Mucosa of descending colon (tissue), 3 donors: ENCODE measurements at regions not wholly inside any gene's neighbourhood (a gene's known extent, or its start where the extent isn't known, plus 50 kb on each side); places are given as distances from the start of the nearest gene placed in this dataset.
"Not testable (repeated sequence)": the region's sequence is repeated elsewhere in the genome, so short reads cannot be mapped to it uniquely, and the experiment has no call there.

Experiments used
- ATAC-seq: fragments of 200-7000 bp; cut with Tn5 transposase; one replicate; pipeline ENCODE4 v1.9.1; 2020; ENCODE audit warnings: mild to moderate bottlenecking, moderate library complexity
- DNase-seq, 3 donors: peaks; one replicate each; pipeline ENCODE4 v3.0.0-alpha.2; 2020
- H3K36me3 ChIP-seq: fragments of 200-600 bp; one replicate; pipeline ENCODE4 v1.8.0; 2021; ENCODE audit warnings: low read depth, mild to moderate bottlenecking
- H3K4me1 ChIP-seq: fragments of 200-600 bp; one replicate; pipeline ENCODE4 v1.8.0; 2021; ENCODE audit warnings: low read depth, mild to moderate bottlenecking
- H3K4me3 ChIP-seq: fragments of 200-600 bp; one replicate; pipeline ENCODE4 v1.8.0; 2021; ENCODE audit warnings: mild to moderate bottlenecking
- H3K9me3 ChIP-seq: fragments of 200-600 bp; one replicate; pipeline ENCODE4 v1.8.0; 2021; ENCODE audit warnings: mild to moderate bottlenecking
- intact Hi-C, 2 donors: fragments of 100-400 bp; cut with DNase I in 1 of 2; cut with micrococcal nuclease in 1 of 2; formaldehyde crosslinking; loops; one replicate each; pipeline versions ENCODE4 v1.11.0 to v1.11.1; 2022; cut with DNase I, micrococcal nuclease
- TF ChIP-seq, protein P1 (sequence below): fragments of 200-600 bp; IDR thresholded peaks from one replicate; pipeline ENCODE4 v1.8.0; 2022; ENCODE audit warnings: antibody characterized with exemption, mild to moderate bottlenecking
- donor health status: DM: no; HTN: no; CAD: no; lungs with moderate emphysema.
- donor health status: DM: no; HTN: no; CAD: no.
- donor health status: DM: no; HTN: yes; CAD: no.

DNA sequence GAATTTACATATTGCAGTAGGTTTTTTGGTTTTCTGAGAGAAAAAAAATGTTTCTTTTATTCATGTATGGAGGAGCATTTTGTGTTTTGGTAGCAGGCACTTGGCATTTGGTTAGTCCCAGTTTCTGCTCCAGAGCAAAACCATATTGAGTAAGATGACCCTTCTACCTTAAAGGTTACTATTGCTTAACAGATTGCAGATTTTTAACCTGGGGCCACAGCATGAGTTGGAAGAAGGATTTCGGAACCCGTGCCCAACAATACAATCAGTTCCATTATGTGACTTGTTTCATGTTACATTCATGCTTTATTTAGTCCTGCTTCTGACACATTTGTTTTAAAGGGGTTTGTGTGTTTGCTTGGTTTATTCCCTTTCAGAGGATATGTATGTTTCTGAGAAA is 496.3 kb downstream of the TFAP2B start:
- intact Hi-C loops, result no loop called here
- Histone ChIP-seq H3K4me1 (no peaks in the 10 kb centered on the region), H3K4me3 (no peak overlapping the region), H3K9me3 (no peaks in the 10 kb centered on the region), H3K36me3 (no peaks in the 10 kb centered on the region)
- TF ChIP-seq, protein P1, sequence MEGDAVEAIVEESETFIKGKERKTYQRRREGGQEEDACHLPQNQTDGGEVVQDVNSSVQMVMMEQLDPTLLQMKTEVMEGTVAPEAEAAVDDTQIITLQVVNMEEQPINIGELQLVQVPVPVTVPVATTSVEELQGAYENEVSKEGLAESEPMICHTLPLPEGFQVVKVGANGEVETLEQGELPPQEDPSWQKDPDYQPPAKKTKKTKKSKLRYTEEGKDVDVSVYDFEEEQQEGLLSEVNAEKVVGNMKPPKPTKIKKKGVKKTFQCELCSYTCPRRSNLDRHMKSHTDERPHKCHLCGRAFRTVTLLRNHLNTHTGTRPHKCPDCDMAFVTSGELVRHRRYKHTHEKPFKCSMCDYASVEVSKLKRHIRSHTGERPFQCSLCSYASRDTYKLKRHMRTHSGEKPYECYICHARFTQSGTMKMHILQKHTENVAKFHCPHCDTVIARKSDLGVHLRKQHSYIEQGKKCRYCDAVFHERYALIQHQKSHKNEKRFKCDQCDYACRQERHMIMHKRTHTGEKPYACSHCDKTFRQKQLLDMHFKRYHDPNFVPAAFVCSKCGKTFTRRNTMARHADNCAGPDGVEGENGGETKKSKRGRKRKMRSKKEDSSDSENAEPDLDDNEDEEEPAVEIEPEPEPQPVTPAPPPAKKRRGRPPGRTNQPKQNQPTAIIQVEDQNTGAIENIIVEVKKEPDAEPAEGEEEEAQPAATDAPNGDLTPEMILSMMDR, result no peak
- ATAC-seq, result no peak
- DNase-seq, result no peak

DNA sequence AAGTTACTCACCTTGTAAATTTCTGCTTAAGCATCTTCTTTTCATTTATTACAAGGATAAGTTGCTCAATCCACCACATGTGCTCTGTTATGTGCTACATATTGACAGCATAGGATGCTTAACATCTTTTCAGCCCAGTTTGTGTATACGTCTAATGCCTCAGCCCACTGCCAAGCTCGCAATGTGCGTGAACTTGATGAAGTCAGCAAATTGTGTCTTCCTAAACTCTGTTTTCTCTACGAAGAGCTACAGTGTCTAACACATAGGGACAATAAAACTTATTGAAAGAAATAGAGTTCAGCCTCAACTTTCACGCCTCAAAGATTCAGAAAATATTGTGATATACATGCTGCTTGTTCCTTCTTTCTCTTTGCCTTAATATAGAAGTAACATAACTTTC is 500.0 kb downstream of the TFAP2B start:
- TF ChIP-seq, protein P1, result no peak
- ATAC-seq, result no peak

DNA sequence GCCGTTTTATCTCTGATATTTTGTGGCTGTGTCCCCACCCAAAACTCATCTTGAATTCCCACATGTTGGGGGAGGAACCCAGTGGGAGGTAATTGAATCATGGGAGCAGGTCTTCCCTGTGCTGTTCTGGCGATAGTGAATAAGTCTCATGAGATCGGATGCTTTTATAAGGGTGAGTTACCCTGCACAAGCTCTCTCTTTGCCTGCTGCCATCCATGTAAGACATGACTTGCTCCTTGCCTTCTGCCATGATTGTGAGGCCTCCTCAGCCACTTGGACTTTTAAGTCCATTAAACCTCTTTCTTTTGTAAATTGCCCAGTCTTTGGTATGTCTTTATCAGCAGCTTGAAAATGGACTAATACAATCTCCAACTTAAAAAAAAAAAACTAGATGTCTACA is 502.8 kb downstream of the TFAP2B start:
- ATAC-seq, intact Hi-C loops, H3K36me3 ChIP-seq, H3K9me3 ChIP-seq, DNase-seq, H3K4me1 ChIP-seq, H3K4me3 ChIP-seq: not testable (repeated sequence)

More for the DNA sequence above, 500.0 kb downstream of the TFAP2B start:
- no peak overlapping the region for H3K4me3 ChIP-seq
- no peaks in the 10 kb centered on the region for H3K9me3 ChIP-seq
- no peak for DNase-seq
- H3K36me3 ChIP-seq, result no peaks in the 10 kb centered on the region
- no peaks in the 10 kb centered on the region for H3K4me1 ChIP-seq
- intact Hi-C loops, result no loop called here

DNA sequence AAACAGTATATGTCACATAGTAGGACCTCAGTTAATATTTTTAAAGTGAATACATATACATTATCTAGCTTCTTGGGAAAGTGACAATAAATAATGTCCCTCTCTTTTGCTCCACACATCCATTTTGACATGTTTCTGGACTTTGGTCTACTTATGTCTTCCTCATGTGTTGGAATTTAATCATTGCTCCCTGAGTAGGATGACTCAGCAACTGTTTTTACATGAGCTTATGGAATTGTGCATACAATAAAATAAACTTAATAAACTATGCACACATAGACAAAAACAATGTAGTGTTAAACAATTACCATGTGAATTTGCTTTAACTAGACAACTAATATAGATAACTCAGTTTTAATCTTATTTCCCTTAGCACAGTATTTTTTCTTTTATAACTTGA is 503.8 kb downstream of the TFAP2B start:
- Histone ChIP-seq H3K4me1 (no peaks in the 10 kb centered on the region), H3K9me3 (no peaks in the 10 kb centered on the region), H3K36me3 (no peaks in the 10 kb centered on the region), H3K4me3 (no peak overlapping the region)
- intact Hi-C loops, result no loop called here
- DNase-seq (no peak), ATAC-seq (no peak)
- TF ChIP-seq, protein P1, result no peak

DNA sequence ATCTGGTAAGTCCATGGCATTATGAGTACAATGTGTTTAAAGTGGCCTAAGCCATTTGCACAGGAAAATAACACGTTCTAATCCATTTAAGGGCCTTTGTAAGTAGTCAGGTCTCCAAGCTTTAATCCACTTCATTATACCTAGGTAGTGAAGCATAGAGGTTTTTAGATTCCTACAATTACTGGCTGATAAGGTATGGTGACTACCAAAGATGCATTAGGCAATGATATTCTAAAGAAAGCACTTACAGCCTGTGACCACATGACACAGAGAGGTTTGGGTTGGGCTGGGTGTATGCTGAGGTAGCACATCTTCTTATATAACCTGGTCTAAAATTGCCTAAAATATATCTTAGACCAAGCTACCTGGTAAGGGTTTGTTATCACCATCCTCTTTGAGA is 504.4 kb downstream of the TFAP2B start:
- H3K4me1 ChIP-seq, result no peaks in the 10 kb centered on the region
- TF ChIP-seq, protein P1, result no peak
- DNase-seq, result no peak
- intact Hi-C loops, result no loop called here
- H3K9me3 ChIP-seq, result no peaks in the 10 kb centered on the region
- ATAC-seq, result no peak
- H3K36me3 ChIP-seq, result no peaks in the 10 kb centered on the region
- H3K4me3 ChIP-seq, result no peak overlapping the region

DNA sequence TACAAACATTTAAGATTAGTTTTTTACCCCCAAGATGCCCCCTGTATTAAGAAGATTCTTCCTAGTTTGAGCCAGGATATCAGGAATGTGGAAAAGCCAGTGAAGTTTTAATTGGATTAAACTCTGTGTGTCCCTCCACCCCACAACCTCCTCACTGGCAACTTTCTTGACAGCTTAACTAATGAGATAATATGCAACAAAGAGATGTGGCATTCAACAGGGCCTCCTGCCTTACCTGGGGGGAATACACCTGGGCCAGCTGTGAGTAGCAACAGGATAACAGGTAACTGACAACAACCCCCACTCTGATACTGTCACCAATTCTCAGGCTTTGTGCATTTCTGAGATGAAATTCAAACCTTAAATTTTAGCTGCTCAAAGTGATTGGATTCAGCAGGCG is 512.3 kb downstream of the TFAP2B start:
- no peak for ATAC-seq
- no peak for DNase-seq
- no peak overlapping the region for H3K4me3 ChIP-seq
- intact Hi-C loops, result no loop called here
- H3K4me1 ChIP-seq, result no peaks in the 10 kb centered on the region
- TF ChIP-seq, protein P1, result no peak
- H3K9me3 ChIP-seq, result no peaks in the 10 kb centered on the region
- H3K36me3 ChIP-seq, result no peaks in the 10 kb centered on the region
